Suprapubic skin (tissue), 4 donors: ENCODE measurements at regions not wholly inside any gene's neighbourhood (a gene's known extent, or its start where the extent isn't known, plus 50 kb on each side); places are given as distances from the start of the nearest gene placed in this dataset.

Experiments used
- CTCF ChIP-seq, 2 donors: fragments of 200-600 bp in 1 of 2; fragments of 450-650 bp in 1 of 2; sonication (generic) in 1 of 2; IDR thresholded peaks; one replicate each; pipeline ENCODE4 v1.5.1; 2016 to 2019; ENCODE audit warnings: antibody characterized with exemption in 2 of 2, mild to moderate bottlenecking in 1 of 2, moderate library complexity in 1 of 2
- POLR2A ChIP-seq, 2 donors: fragments of 450-650 bp; IDR thresholded peaks; one replicate each; pipeline ENCODE4 v1.6.1; 2017; ENCODE audit warnings: antibody characterized with exemption in 2 of 2, mild to moderate bottlenecking in 2 of 2, moderate library complexity in 2 of 2
- POLR2AphosphoS5 ChIP-seq, 3 donors: sonication (generic); formaldehyde crosslinking; IDR thresholded peaks; one replicate each; pipeline ENCODE4 v1.6.1; 2017; ENCODE audit warnings: antibody characterized with exemption in 3 of 3

- TF ChIP-seq CTCF (IDR thresholded peaks at IDR 0.05) (no peak), POLR2AphosphoS5 (IDR thresholded peaks at IDR 0.05) (no peak), POLR2A (IDR thresholded peaks at IDR 0.05) (no peak)
Measured at GRCh38 chr2:22812065-22812680, 572.8 kb upstream of the KLHL29 start.
